Dermis microvascular lymphatic vessel endothelial cell (primary cell): ENCODE measurements at regions not wholly inside any gene's neighbourhood (a gene's known extent, or its start where the extent isn't known, plus 50 kb on each side); places are given as distances from the start of the nearest gene placed in this dataset.
"Not testable (repeated sequence)": the region's sequence is repeated elsewhere in the genome, so short reads cannot be mapped to it uniquely, and the experiment has no call there.

Experiments
- DNase-seq, 2 donors: peaks; one replicate each; pipeline versions ENCODE4 v3.0.0 to v3.0.0-alpha.2; 2010; ENCODE audit warnings: low read depth in 2 of 2

GRCh38 chr4:188374871-188375270 is 235.6 kb downstream of the TRIML1 start:
- no peak for DNase-seq

- DNase-seq, result no peak
Observed at GRCh38 chr4:188377816-188378215, 238.6 kb downstream of the TRIML1 start.

GRCh38 chr4:188383180-188383579 is 243.9 kb downstream of the TRIML1 start:
- no peak for DNase-seq

- DNase-seq, result no peak
Observed at GRCh38 chr4:188387179-188387791, 248.0 kb downstream of the TRIML1 start.

- DNase-seq, result not testable (repeated sequence)
Observed at GRCh38 chr4:188391349-188391748, 252.1 kb downstream of the TRIML1 start.

GRCh38 chr4:188396037-188396436 is 256.8 kb downstream of the TRIML1 start:
- no peak for DNase-seq

GRCh38 chr4:188399834-188400233 is 260.6 kb downstream of the TRIML1 start:
- no peak for DNase-seq

GRCh38 chr4:188400451-188400850 is 261.2 kb downstream of the TRIML1 start:
- no peak for DNase-seq

GRCh38 chr4:188403272-188403671 is 264.0 kb downstream of the TRIML1 start:
- DNase-seq, result no peak

- not testable (repeated sequence) for DNase-seq
Observed at GRCh38 chr4:188405071-188405835, 266.0 kb downstream of the TRIML1 start.

- no peak for DNase-seq
Observed at GRCh38 chr4:188408244-188409030, 269.2 kb downstream of the TRIML1 start.

GRCh38 chr4:188409851-188410250 is 270.6 kb downstream of the TRIML1 start:
- DNase-seq, result no peak

- no peak for DNase-seq
Observed at GRCh38 chr4:188411805-188412204, 272.6 kb downstream of the TRIML1 start.

GRCh38 chr4:188412499-188412898 is 273.3 kb downstream of the TRIML1 start:
- no peak for DNase-seq

GRCh38 chr4:188414441-188414840 is 275.2 kb downstream of the TRIML1 start:
- no peak for DNase-seq

- DNase-seq, result no peak
Observed at GRCh38 chr4:188417181-188417580, 277.9 kb downstream of the TRIML1 start.

- no peak for DNase-seq
Observed at GRCh38 chr4:188423039-188423438, 283.8 kb downstream of the TRIML1 start.

- no peak for DNase-seq
Observed at GRCh38 chr4:188428935-188429334, 289.7 kb downstream of the TRIML1 start.

GRCh38 chr4:188429965-188430364 is 290.7 kb downstream of the TRIML1 start:
- DNase-seq, result no peak

GRCh38 chr4:188430384-188430783 is 291.1 kb downstream of the TRIML1 start:
- no peak for DNase-seq

GRCh38 chr4:188432328-188432727 is 293.1 kb downstream of the TRIML1 start:
- DNase-seq, result no peak

GRCh38 chr4:188433741-188434315 is 294.6 kb downstream of the TRIML1 start:
- no peak for DNase-seq
